ENCODE measurements at regions not wholly inside any gene's neighbourhood (a gene's known extent, or its start where the extent isn't known, plus 50 kb on each side); places are given as distances from the start of the nearest gene placed in this dataset.

DNA sequence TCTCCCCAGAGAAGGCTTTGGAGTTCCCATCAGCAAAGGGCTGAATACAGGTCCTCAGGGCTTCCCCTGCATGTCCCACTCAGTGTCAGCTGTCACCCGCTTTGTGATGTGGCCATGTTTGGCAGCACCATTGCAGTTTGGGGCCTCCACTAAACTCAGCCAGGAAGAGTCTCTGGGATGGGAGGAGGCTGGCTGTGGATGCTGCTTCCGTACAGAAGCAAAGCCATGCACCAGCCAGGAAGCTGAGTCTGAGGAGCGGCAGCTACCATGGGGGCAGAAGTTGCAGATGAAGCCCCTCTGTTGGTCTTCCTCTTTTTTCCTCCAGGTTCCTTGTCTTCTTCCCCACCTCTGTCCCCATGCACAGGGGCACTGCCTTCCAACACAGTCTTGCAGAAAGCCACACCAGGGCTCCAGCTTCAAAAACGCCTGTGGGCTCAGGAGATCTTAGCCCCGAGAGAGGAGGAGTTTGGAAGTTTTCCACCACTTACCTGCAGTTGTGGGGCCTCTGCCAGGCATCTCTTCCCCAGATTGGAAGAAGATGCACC lies 416.8 kb downstream of the NPHP4 start:
- Histone ChIP-seq H3K4me1 (no peaks in the 10 kb centered on the region), H3K4me3 (no peak overlapping the region), H3K9me3 (no peaks in the 10 kb centered on the region), H3K27ac (no peak overlapping the region), H3K27me3 (no peaks in the 10 kb centered on the region), H3K36me3 (no peaks in the 10 kb centered on the region)
- WGBS, 2 donors (ENCODE audit: low coverage in 1 of 2) = 45 to 82% methylated on average over 2 to 5 of the region's 5 CpGs
- DNase-seq = no peak
- intact Hi-C loops (cut with DNase I; ENCODE audit: low total_unique reads) (no loop called here), in situ Hi-C loops (cut with MboI; ENCODE audit: low pct_ligation_motif_present in 1 of 4, low pct_unique_long_range_greater_than_20kb in 1 of 4, low sequenced_read_pairs in 3 of 4) (no loop called here)
- TF ChIP-seq POLR2AphosphoS5 (IDR thresholded peaks at IDR 0.05) (no peak), POLR2A (IDR thresholded peaks at IDR 0.05) (no peak), EP300 (IDR thresholded peaks at IDR 0.05; ENCODE audit: low read depth) (no peak)
- TF ChIP-seq, protein P1, sequence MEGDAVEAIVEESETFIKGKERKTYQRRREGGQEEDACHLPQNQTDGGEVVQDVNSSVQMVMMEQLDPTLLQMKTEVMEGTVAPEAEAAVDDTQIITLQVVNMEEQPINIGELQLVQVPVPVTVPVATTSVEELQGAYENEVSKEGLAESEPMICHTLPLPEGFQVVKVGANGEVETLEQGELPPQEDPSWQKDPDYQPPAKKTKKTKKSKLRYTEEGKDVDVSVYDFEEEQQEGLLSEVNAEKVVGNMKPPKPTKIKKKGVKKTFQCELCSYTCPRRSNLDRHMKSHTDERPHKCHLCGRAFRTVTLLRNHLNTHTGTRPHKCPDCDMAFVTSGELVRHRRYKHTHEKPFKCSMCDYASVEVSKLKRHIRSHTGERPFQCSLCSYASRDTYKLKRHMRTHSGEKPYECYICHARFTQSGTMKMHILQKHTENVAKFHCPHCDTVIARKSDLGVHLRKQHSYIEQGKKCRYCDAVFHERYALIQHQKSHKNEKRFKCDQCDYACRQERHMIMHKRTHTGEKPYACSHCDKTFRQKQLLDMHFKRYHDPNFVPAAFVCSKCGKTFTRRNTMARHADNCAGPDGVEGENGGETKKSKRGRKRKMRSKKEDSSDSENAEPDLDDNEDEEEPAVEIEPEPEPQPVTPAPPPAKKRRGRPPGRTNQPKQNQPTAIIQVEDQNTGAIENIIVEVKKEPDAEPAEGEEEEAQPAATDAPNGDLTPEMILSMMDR (IDR thresholded peaks at IDR 0.05) = no peak

DNA sequence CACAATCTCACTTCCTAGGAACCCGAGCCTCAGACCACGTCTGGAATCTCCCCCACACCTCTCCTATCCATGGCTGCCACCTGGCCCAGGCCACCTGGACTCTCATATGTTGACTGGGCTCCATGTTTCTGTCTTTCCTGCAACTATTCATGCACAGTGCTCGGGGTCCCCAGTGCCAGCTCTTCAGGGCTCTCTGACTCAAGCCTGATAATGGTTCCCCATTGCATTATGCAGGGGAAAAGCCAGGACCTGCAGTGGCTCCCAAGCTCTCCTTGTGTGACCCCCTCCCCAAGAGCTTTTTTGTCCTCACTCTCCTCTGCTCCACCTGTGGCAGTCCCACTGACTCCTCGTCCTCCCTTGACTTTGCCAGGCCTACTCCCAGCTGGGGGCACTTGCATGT lies 417.6 kb downstream of the NPHP4 start:
- H3K27me3 ChIP-seq = no peaks in the 10 kb centered on the region
- in situ Hi-C loops (cut with MboI; ENCODE audit: low pct_ligation_motif_present in 1 of 4, low pct_unique_long_range_greater_than_20kb in 1 of 4, low sequenced_read_pairs in 3 of 4) (no loop called here), intact Hi-C loops (cut with DNase I; ENCODE audit: low total_unique reads) (no loop called here)
- H3K9me3 ChIP-seq = peaks cover 0 to 4% of the 10 kb centered on the region in 2 donors
- H3K36me3 ChIP-seq = no peaks in the 10 kb centered on the region
- no peak overlapping the region for H3K27ac ChIP-seq
- no peak for DNase-seq
- H3K4me3 ChIP-seq = no peak overlapping the region
- H3K4me1 ChIP-seq = no peaks in the 10 kb centered on the region
- TF ChIP-seq, protein P1 (IDR thresholded peaks at IDR 0.05) = no peak
- no peak for TF ChIP-seq EP300 (IDR thresholded peaks at IDR 0.05; ENCODE audit: low read depth)
- no peak for TF ChIP-seq POLR2AphosphoS5 (IDR thresholded peaks at IDR 0.05)
- no peak for TF ChIP-seq POLR2A (IDR thresholded peaks at IDR 0.05)
- WGBS, 2 donors (ENCODE audit: low coverage in 1 of 2) = 30 to 64% methylated on average over 2 to 4 of the region's 4 CpGs

DNA sequence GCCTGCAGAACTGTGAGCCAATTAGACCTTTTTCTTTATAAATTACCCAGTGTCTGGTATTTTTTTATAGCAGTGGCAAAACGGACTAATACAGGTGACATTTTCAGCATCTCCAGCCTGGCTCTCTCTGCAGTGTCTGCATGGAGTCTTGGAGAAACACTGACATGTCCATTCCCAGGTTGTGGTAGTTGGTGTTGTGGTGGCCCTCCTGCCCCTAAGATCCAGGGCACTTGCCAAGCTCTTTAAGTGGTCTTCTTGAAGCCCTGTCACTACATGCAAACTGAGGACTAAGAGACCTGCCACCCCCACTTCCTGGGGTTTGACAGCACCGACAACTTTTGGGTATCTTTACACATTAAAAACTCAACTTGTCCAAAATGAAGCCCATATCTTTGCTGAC lies 419.4 kb downstream of the NPHP4 start:
- in situ Hi-C loops (cut with MboI; ENCODE audit: low pct_ligation_motif_present in 1 of 4, low pct_unique_long_range_greater_than_20kb in 1 of 4, low sequenced_read_pairs in 3 of 4) = no loop called here
- WGBS, 2 donors (ENCODE audit: low coverage in 1 of 2) = 66 to 79% methylated on average over 2 of the region's 2 CpGs
- TF ChIP-seq POLR2A (IDR thresholded peaks at IDR 0.05) (no peak), POLR2AphosphoS5 (IDR thresholded peaks at IDR 0.05) (no peak)
- no peak overlapping the region for H3K4me3 ChIP-seq
- no peaks in the 10 kb centered on the region for H3K27me3 ChIP-seq
- H3K36me3 ChIP-seq = no peaks in the 10 kb centered on the region
- intact Hi-C loops (cut with DNase I; ENCODE audit: low total_unique reads) = no loop called here
- no peak overlapping the region for H3K27ac ChIP-seq
- no peak for DNase-seq
- H3K9me3 ChIP-seq = peaks cover 0 to 7% of the 10 kb centered on the region in 2 donors
- no peaks in the 10 kb centered on the region for H3K4me1 ChIP-seq

DNA sequence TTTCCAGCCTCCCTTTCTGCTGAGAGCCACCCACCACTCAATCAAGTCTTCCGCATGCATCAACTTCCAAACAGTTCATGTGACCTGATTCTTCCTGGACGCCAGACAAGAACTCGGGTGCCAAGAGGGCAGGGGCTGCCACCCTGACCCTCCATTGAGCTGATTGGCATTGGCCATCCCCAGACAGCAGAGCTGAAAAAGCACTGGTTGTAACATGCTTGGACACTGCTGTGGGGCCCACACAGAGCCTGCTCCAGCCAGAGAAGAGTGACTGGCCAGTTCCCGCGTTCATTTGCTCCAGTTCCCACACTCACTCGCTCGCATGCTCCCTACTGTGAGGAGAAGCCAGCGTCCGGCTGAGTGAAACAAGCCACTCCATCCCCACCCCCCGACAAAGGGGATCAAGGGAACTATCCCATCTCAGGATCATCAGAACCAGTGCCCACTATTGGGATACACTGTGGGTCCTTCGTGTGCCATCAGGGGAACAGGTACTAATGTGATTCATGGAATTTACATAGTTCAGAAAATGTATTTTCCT lies 420.3 kb downstream of the NPHP4 start:
- DNase-seq = no peak
- peaks cover 0 to 7% of the 10 kb centered on the region in 2 donors for H3K9me3 ChIP-seq
- H3K4me1 ChIP-seq = no peaks in the 10 kb centered on the region
- intact Hi-C loops (cut with DNase I; ENCODE audit: low total_unique reads) = no loop called here
- H3K36me3 ChIP-seq = no peaks in the 10 kb centered on the region
- TF ChIP-seq POLR2A (IDR thresholded peaks at IDR 0.05) = no peak
- TF ChIP-seq POLR2AphosphoS5 (IDR thresholded peaks at IDR 0.05) = no peak
- TF ChIP-seq EP300 (IDR thresholded peaks at IDR 0.05; ENCODE audit: low read depth) = no peak
- TF ChIP-seq, protein P1 (IDR thresholded peaks at IDR 0.05) = no peak
- in situ Hi-C loops (cut with MboI; ENCODE audit: low pct_ligation_motif_present in 1 of 4, low pct_unique_long_range_greater_than_20kb in 1 of 4, low sequenced_read_pairs in 3 of 4) = no loop called here
- H3K27ac ChIP-seq = no peak overlapping the region
- no peaks in the 10 kb centered on the region for H3K27me3 ChIP-seq
- 93% methylated on average over 11 of the region's 11 CpGs; no CpG with 5 or more reads in 1 of the 2 donors for WGBS, 2 donors (ENCODE audit: low coverage in 1 of 2)
- no peak overlapping the region for H3K4me3 ChIP-seq

DNA sequence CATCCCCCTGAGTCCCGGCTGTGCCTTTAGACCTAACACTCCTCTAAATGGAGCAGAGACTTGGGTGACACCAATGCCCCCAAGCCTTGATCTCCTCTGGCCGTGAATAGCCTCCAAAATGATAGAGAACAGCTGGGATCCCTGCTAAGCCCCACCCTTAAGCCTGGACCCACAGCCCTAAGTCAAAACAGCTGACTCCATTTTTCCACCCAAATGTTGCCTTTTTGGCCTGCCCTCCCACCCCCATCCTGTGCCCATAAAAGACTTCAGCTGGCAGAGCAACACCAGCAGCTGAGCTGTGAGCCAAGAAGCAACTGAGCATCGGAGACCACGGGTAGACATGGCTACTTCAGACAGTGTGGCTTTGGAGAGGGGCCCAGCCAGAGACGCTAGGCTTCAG lies 420.8 kb downstream of the NPHP4 start:
- DNase-seq = no peak
- in situ Hi-C loops (cut with MboI; ENCODE audit: low pct_ligation_motif_present in 1 of 4, low pct_unique_long_range_greater_than_20kb in 1 of 4, low sequenced_read_pairs in 3 of 4) = no loop called here

More for the DNA sequence above, 420.8 kb downstream of the NPHP4 start:
- no peaks in the 10 kb centered on the region for H3K27me3 ChIP-seq
- WGBS, 2 donors (ENCODE audit: low coverage in 1 of 2) = 84% methylated on average over 5 of the region's 5 CpGs; no CpG with 5 or more reads in 1 of the 2 donors
- H3K4me1 ChIP-seq = no peaks in the 10 kb centered on the region
- no peaks in the 10 kb centered on the region for H3K36me3 ChIP-seq
- intact Hi-C loops (cut with DNase I; ENCODE audit: low total_unique reads) = no loop called here
- TF ChIP-seq, protein P1 (IDR thresholded peaks at IDR 0.05) = no peak
- TF ChIP-seq POLR2AphosphoS5 (IDR thresholded peaks at IDR 0.05) = no peak
- TF ChIP-seq POLR2A (IDR thresholded peaks at IDR 0.05) = no peak
- no peak for TF ChIP-seq EP300 (IDR thresholded peaks at IDR 0.05; ENCODE audit: low read depth)
- H3K9me3 ChIP-seq = peaks cover 0 to 7% of the 10 kb centered on the region in 2 donors
- H3K27ac ChIP-seq = no peak overlapping the region
- H3K4me3 ChIP-seq = no peak overlapping the region
